ENCODE measurements at regions not wholly inside any gene's neighbourhood (a gene's known extent, or its start where the extent isn't known, plus 50 kb on each side); places are given as distances from the start of the nearest gene placed in this dataset.
"Not testable (repeated sequence)": the region's sequence is repeated elsewhere in the genome, so short reads cannot be mapped to it uniquely, and the experiment has no call there.

DNA sequence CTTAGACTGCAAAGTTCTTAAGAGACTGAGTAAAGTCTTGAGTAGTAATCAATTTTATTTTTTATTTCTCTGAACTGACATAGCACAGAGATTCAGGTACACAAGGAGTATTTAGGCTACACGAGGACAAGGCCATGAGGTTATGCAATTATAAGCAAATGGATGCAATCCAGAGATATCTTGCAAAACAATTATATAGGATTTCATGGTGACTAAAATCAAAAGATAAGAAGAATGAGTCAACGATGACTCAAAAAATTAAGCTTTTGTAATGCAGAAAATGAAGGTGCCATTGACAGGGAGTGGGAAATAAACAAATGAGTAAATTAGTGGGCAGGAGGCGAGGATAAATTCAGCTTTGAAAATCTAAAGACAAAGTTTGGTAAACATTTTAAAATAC lies 66.7 kb upstream of the MYO3A start:
- no peak for DNase-seq (ENCODE audit: low read depth)

DNA sequence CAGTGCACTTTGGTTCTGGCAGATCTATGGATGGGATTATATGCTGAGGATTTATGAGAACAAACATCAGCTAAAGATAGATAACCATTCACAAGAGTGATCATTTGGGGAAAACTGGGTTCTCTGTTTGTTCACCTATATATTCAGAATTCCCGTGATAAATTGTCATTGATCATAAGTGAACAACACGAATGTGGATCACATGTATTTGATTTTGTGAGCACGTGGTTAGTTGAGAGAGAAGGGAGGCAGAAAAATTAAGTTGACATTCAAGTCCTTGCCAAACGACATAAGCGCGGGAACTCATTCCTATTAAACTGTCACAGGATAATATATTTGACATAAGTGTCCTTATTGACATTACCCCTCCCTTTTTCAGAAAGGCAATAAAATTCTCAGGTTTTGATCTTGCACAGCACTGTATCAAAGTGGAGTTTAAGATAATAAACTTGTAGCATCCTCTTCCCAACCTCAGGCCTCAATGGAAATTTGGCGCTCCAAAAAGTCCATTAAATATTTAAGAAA lies 64.9 kb upstream of the MYO3A start:
- no peak for DNase-seq (ENCODE audit: low read depth)

DNA sequence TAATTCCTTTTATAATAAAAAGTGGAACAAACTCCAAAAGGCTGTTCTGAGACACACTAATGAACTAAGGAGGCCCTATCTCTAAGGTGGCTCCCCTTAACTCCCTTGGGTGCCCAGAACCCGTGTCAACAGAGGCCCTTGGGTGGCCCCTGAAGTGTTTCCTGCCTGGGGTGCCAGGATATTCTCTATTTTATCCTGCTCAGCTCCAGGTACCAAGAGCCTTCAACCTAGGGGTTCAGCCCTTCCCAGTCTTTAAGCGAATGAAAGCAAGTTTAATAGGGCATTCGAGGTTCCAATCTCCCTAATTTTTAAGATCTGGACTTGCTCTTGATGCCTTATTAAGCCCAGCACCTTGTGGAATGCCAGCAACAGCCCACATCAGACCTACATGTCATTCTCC lies 64.4 kb upstream of the MYO3A start:
- no peak for DNase-seq (ENCODE audit: low read depth)

DNA sequence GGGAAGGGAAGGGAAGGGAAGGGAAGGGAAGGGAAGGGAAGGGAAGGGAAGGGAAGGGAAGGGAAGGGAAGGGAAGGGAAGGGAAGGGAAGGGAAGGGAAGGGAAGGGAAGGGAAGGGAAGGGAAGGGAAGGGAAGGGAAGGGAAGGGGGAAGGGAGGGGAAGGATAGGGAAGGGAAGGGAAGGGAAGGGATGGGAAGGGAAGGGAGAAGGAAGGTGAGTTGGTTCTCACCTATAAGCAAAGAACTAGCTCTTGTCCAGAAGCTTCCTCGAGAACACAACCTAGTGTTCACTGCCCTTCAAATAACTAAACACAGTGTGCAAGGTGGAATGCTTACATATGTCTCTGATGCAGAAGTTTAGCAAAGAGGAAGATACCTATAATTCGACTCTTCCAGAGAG lies 59.6 kb upstream of the MYO3A start:
- DNase-seq (ENCODE audit: low read depth), result not testable (repeated sequence)

DNA sequence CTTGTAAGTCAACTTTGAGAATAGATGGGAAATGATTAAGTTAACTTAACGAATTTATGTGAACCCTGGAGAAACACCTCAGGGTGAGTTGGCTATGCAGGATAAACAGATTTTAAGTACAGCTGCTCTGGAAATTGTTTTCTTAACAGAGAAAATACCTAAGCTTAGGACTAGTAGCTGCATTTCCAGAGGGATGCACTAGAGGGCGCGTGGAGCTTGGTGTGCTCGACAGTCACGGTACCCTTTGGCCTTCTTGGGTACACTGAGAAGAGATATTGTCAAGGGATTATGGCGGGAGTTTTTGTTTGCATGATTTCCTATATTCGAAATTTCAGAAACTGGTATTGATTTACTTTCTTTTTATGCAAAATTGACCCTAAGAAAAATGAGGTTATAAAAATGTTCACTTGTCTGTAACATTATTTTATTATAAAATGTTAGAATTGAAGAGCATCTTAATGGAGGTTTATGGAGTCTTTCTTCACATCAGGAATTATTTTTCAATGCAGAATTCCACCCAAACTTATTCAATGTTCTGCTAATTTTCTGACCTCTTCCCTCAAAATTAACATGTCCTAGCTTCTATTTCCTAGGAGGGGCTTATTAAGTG lies 58.4 kb upstream of the MYO3A start:
- DNase-seq (ENCODE audit: low read depth), result peak; percentile 50

DNA sequence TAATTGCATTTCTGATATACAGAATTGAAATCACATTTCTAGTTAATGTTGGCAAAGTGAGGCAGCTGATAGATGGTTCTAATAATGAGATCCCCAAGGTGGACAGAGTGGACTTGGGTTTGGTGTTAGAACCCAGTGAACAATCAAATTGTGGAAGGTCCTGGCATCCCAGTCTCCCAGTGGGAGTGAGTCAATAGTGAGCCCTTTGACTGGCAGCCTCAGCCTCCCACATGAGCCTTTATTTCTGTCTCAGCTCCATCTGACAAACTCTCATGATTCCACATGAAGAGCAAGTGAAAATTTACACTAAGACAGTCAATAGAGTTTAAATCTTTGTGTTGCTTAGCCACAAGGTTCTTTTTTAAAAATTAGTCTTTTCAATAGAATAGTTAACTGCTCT lies 56.7 kb upstream of the MYO3A start:
- DNase-seq (ENCODE audit: low read depth), result no peak

All from stimulated activated CD8-positive, alpha-beta memory T cell treated with anti-CD3 and anti-CD28 coated beads, Interleukin-15, amount 100 ng/mL, for 1 hour (primary cell).